SK-N-SH (cell line): ENCODE measurements at regions not wholly inside any gene's neighbourhood (a gene's known extent, or its start where the extent isn't known, plus 50 kb on each side); places are given as distances from the start of the nearest gene placed in this dataset.

Experiments
- CTCF ChIA-PET: fragments of 300-600, 350-600 bp; formaldehyde crosslinking; extraction: SDS; loops from one replicate; lab custom pipeline; 2021; lab: Yijun Ruan, JAX
- POLR2A ChIA-PET: fragments of 350-600 bp; sonication (Branson Sonifier 250); formaldehyde crosslinking; extraction: SDS; loops from one replicate; lab custom pipeline; 2020; ENCODE audit warnings: antibody characterized with exemption, inconsistent platforms; lab: Yijun Ruan, JAX
- DNase-seq: peaks from one replicate; pipeline ENCODE4 v3.0.0; 2012
- H2AFZ ChIP-seq: fragments of 200-600 bp; sonication (generic); 2 replicates; pipeline ENCODE4 v1.8.1; 2016; ENCODE audit warnings: antibody characterized with exemption, mild to moderate bottlenecking, low read depth
- H3F3A ChIP-seq: fragments of 200-600 bp; sonication (generic); replicated peaks from 2 replicates; pipeline ENCODE3; 2016; ENCODE audit warnings: antibody characterized with exemption, mild to moderate bottlenecking; ENCODE audit not compliant: insufficient read depth
- H3K27ac ChIP-seq, 2 experiments: fragments of 200-500 bp in 1 of 2; fragments of 200-600 bp in 1 of 2; sonication (Bioruptor generic) in 1 of 2; sonication (generic), shearing (Covaris generic) in 1 of 2; 2 replicates each; pipeline versions ENCODE4 v1.5.1 to v1.6.1; 2014 to 2016; ENCODE audit warnings: low read depth in 2 of 2, inconsistent platforms in 1 of 2, low read length in 1 of 2, mild to moderate bottlenecking in 1 of 2, mixed read lengths in 1 of 2
- H3K27me3 ChIP-seq: fragments of 200-600 bp; sonication (generic), shearing (Covaris generic); 2 replicates; pipeline ENCODE4 v1.6.1; 2016; ENCODE audit warnings: mixed run types; ENCODE audit not compliant: insufficient read depth
- H3K36me3 ChIP-seq, 2 experiments: fragments of 200-500 bp in 1 of 2; fragments of 200-600 bp in 1 of 2; sonication (Bioruptor generic) in 1 of 2; sonication (generic) in 1 of 2; replicated peaks in 1 of 2; 2 replicates each; pipeline versions ENCODE3 to v1.5.1; 2014 to 2016; ENCODE audit warnings: low read length in 1 of 2, mild to moderate bottlenecking in 1 of 2; ENCODE audit not compliant: insufficient read depth in 2 of 2, control insufficient read depth in 1 of 2
- H3K4me1 ChIP-seq, 2 experiments: fragments of 200-500 bp in 1 of 2; fragments of 200-600 bp in 1 of 2; sonication (Bioruptor generic) in 1 of 2; sonication (generic), shearing (Covaris generic) in 1 of 2; 2 replicates each; pipeline versions ENCODE4 v1.5.1 to v1.6.1; 2014 to 2016; ENCODE audit warnings: low read depth in 1 of 2, low read length in 1 of 2, mixed run types in 1 of 2; ENCODE audit not compliant: insufficient read depth in 2 of 2, control insufficient read depth in 1 of 2
- H3K4me2 ChIP-seq: fragments of 200-600 bp; sonication (generic), shearing (Covaris generic); 2 replicates; pipeline ENCODE4 v1.6.1; 2017; ENCODE audit warnings: mixed run types
- H3K4me3 ChIP-seq, 2 experiments: fragments of 200-500 bp in 1 of 2; fragments of 200-600 bp in 1 of 2; sonication (Bioruptor generic) in 1 of 2; sonication (generic), shearing (Covaris generic) in 1 of 2; 2 replicates each; pipeline versions ENCODE4 v1.5.1 to v1.8.1; 2014 to 2016; ENCODE audit warnings: low read depth in 2 of 2, inconsistent platforms in 1 of 2, low read length in 1 of 2, mild to moderate bottlenecking in 1 of 2, mixed read lengths in 1 of 2, moderate library complexity in 1 of 2
- H3K79me2 ChIP-seq: fragments of 200-600 bp; sonication (generic); 2 replicates; pipeline ENCODE4 v1.8.1; 2017; ENCODE audit warnings: mild to moderate bottlenecking; ENCODE audit not compliant: insufficient read depth
- H3K9ac ChIP-seq: fragments of 200-600 bp; sonication (generic); 2 replicates; pipeline ENCODE4 v1.6.1; 2017; ENCODE audit warnings: mixed run types
- H3K9me2 ChIP-seq: fragments of 200-600 bp; sonication (generic); 2 replicates; pipeline ENCODE4 v1.6.1; 2017; ENCODE audit warnings: mixed run types
- H3K9me3 ChIP-seq: fragments of 200-600 bp; sonication (generic); 2 replicates; pipeline ENCODE4 v1.6.1; 2017; ENCODE audit warnings: mixed run types, mild to moderate bottlenecking, moderate library complexity
- H4K20me1 ChIP-seq: fragments of 200-600 bp; sonication (generic); 2 replicates; pipeline ENCODE4 v1.6.1; 2017; ENCODE audit warnings: mild to moderate bottlenecking, mixed run types; ENCODE audit not compliant: insufficient read depth
- CHD2 ChIP-seq: fragments of 150-350 bp; IDR thresholded peaks from 2 replicates; pipeline ENCODE4 v1.6.1; 2018; ENCODE audit warnings: low read length; ENCODE audit not compliant: partially characterized antibody
- CTCF ChIP-seq: fragments of 200-600 bp; sonication (generic); IDR thresholded peaks from 2 replicates; pipeline ENCODE4 v1.6.1; 2017; ENCODE audit warnings: antibody characterized with exemption, mild to moderate bottlenecking, moderate library complexity
- ELF1 ChIP-seq: IDR thresholded peaks from 2 replicates; pipeline ENCODE4 v1.4.0; 2012
- FOXJ3 ChIP-seq: sonication (generic); formaldehyde crosslinking; IDR thresholded peaks from 2 replicates; pipeline ENCODE4 v1.5.1; 2020; ENCODE audit warnings: mild to moderate bottlenecking, missing genetic modification reagents
- FOXM1 ChIP-seq: IDR thresholded peaks from 2 replicates; pipeline ENCODE4 v1.4.0; 2012; ENCODE audit warnings: low read depth, mild to moderate bottlenecking
- IRF3 ChIP-seq: fragments of 150-350 bp; IDR thresholded peaks from 2 replicates; pipeline ENCODE4 v1.6.1; 2016; ENCODE audit warnings: mild to moderate bottlenecking, low read depth, low read length
- JUND ChIP-seq: IDR thresholded peaks from 2 replicates; pipeline ENCODE4 v1.4.0; 2012
- MAX ChIP-seq: IDR thresholded peaks from 2 replicates; pipeline ENCODE4 v1.4.0; 2012; ENCODE audit warnings: low read depth
- MEF2A ChIP-seq: IDR thresholded peaks from 2 replicates; pipeline ENCODE4 v1.4.0; 2012; ENCODE audit warnings: low read depth, borderline replicate concordance
- MXI1 ChIP-seq: IDR thresholded peaks from 2 replicates; pipeline ENCODE4 v1.6.1; 2012; ENCODE audit warnings: mild to moderate bottlenecking, low read depth, low read length, improper control_type of control experiment
- NRF1 ChIP-seq: IDR thresholded peaks from 2 replicates; pipeline ENCODE4 v1.6.1; 2012; ENCODE audit warnings: low read depth, mild to moderate bottlenecking, low read length
- PBX3 ChIP-seq: IDR thresholded peaks from 2 replicates; pipeline ENCODE4; 2012
- POLR2AphosphoS5 ChIP-seq: IDR thresholded peaks from 2 replicates; pipeline ENCODE4 v1.6.1; 2012; ENCODE audit warnings: low read depth, low read length
- RAD21 ChIP-seq: IDR thresholded peaks from 2 replicates; pipeline ENCODE4 v1.6.1; 2012; ENCODE audit warnings: mild to moderate bottlenecking, low read length
- REST ChIP-seq: IDR thresholded peaks from 2 replicates; pipeline ENCODE4 v1.6.1; 2012; ENCODE audit warnings: mild to moderate bottlenecking, low read depth, low read length, moderate library complexity
- RXRA ChIP-seq: IDR thresholded peaks from 2 replicates; pipeline ENCODE4 v1.4.0; 2012; ENCODE audit warnings: low read depth, mild to moderate bottlenecking, borderline replicate concordance
- USF1 ChIP-seq: IDR thresholded peaks from 2 replicates; pipeline ENCODE4 v1.4.0; 2012; ENCODE audit warnings: low read depth, borderline replicate concordance
- ZBTB33 ChIP-seq: IDR thresholded peaks from 2 replicates; pipeline ENCODE4 v1.4.0; 2012; ENCODE audit warnings: low read depth, borderline replicate concordance
- WGBS: methylation state at CpG from one replicate; pipeline ENCODE4 v1.1.6; 2017; ENCODE audit warnings: low lambda C conversion rate; 5-methylcytosine and 5-hydroxymethylcytosine counted together

GRCh38 chr2:150963336-150963735 lies 298.3 kb downstream of the RBM43 start:
- Histone ChIP-seq H3K27ac (no peak overlapping the region), H3K4me3 (no peak overlapping the region), H2AFZ (no peak overlapping the region), H3K9ac (no peak overlapping the region), H3K79me2 (no peaks in the 10 kb centered on the region), H3K9me3 (no peaks in the 10 kb centered on the region), H3K27me3 (no peaks in the 10 kb centered on the region), H3K9me2 (no peaks in the 10 kb centered on the region), H4K20me1 (no peaks in the 10 kb centered on the region), H3F3A (no peaks in the 10 kb centered on the region), H3K4me2 (no peak overlapping the region), H3K36me3 (no peaks in the 10 kb centered on the region), H3K4me1 (no peaks in the 10 kb centered on the region)
- TF ChIP-seq IRF3 (no peak), POLR2AphosphoS5 (no peak), MEF2A (no peak), ZBTB33 (no peak), PBX3 (no peak), FOXM1 (no peak), RAD21 (no peak), CTCF (no peak), REST (no peak), USF1 (no peak), RXRA (no peak), ELF1 (no peak), MAX (no peak), NRF1 (no peak), MXI1 (no peak), CHD2 (no peak), FOXJ3 (CRISPR knock-in tag) (no peak), JUND (no peak)
- ChIA-PET CTCF (no interaction called here), POLR2A (no interaction called here)
- no peak for DNase-seq
- 87% methylated on average over 4 of the region's 5 CpGs for WGBS
